Tongue (tissue), 1 donor: ENCODE measurements at regions not wholly inside any gene's neighbourhood (a gene's known extent, or its start where the extent isn't known, plus 50 kb on each side); places are given as distances from the start of the nearest gene placed in this dataset.

ENCODE experiments used
- DNase-seq: peaks from one replicate; pipeline ENCODE4 v3.0.0-alpha.2; 2015

GRCh38 chr11:70705930-70706329 lies 307.6 kb downstream of the CTTN start:
- no peak for DNase-seq

DNA sequence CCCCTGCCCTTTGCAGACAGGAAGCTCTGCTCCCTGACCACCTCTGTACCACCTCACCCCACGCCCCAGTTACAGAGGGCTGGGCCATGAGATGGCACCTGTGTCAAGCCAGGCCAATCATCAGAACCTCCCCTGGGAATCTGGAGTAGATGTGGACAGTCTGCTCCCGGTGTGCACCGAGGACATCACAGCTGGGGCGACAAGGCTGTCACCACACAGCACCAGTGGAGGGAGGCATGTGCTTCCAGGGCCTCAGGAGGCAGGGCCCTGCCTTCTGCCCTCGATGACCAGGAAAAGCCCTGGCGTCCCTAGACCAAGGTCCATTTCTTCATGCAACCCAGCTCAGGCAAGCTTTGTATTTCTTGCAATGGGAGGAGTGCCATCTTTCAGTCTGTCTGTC lies 309.5 kb downstream of the CTTN start:
- no peak for DNase-seq

- DNase-seq: no peak
Measured at GRCh38 chr11:70709596-70709995, 311.3 kb downstream of the CTTN start.

DNA sequence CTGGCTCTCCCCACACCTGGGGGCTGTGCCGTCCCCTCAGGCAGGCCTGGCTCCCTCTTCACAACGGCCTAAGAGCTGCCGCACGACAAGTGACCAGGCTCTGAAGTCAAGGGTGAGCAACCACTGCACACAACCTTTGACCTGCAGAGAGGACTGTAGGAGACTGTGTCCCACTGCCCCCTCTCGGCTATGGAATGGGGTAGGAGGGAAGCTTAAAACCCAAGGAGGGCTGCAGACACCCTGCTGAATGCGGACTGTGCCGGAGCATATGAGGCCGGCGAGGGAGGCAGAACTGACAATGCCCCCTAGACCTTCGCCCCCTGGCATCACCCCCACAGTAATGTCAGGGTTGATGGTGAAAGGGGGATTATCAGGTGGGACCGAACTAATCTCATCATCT lies 311.9 kb downstream of the CTTN start:
- no peak for DNase-seq

- no peak for DNase-seq
Measured at GRCh38 chr11:70710601-70711000, 312.3 kb downstream of the CTTN start.

DNA sequence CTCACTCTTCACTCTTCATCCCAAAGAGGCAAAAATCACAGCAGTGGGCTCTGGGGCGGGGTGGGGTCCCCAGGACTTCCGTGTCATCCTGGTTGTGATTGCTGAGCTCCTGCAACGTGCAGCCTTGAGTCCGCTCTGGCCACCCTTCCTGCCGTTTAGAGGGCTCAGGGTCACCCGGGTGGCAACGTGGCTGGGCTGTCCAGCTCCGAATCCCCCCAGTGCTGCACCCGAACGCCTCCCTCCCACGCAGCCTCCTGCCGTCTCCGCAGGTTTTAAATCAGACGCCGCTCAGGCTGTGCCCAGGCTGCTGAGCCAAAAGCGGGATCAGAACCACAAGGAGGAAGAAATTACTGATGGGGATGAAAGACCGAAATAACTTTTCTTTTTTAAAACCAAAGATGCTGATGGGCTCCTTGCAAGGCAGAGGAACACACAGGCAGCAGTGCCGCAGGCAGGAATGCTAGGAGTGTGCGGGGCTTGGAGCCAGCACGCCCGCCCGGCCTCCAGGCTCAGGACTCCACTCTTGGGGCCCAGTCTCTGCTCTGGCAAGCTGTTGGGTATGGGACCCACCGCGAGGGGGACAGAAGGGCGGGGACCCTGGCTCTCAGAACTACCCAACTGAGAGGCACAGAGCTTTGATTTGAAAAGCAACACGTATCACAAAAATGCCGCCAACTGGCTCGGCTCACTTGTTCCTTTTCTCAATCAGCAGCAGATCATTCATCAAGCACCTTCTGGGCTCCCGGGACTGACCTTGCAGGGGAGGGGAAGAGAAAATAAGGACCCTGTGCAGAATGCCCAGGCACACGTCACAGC lies 313.0 kb downstream of the CTTN start:
- DNase-seq: peak; percentile 54

DNA sequence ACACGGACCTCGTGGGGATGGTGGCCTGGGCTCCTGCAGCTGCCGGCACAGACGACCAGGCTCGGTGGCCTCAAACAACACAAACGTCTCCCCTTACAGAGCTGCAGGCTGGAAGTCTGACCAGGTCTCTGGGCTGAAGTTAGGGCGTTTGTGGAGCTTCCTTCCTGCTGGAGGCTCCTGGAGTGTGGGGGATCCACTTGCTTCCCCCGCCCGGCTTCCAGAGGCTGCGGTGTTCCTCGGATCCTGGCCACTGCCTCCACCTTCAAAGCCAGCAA lies 313.5 kb downstream of the CTTN start:
- no peak for DNase-seq

GRCh38 chr11:70712471-70712870 lies 314.1 kb downstream of the CTTN start:
- peak; percentile 48 for DNase-seq

DNA sequence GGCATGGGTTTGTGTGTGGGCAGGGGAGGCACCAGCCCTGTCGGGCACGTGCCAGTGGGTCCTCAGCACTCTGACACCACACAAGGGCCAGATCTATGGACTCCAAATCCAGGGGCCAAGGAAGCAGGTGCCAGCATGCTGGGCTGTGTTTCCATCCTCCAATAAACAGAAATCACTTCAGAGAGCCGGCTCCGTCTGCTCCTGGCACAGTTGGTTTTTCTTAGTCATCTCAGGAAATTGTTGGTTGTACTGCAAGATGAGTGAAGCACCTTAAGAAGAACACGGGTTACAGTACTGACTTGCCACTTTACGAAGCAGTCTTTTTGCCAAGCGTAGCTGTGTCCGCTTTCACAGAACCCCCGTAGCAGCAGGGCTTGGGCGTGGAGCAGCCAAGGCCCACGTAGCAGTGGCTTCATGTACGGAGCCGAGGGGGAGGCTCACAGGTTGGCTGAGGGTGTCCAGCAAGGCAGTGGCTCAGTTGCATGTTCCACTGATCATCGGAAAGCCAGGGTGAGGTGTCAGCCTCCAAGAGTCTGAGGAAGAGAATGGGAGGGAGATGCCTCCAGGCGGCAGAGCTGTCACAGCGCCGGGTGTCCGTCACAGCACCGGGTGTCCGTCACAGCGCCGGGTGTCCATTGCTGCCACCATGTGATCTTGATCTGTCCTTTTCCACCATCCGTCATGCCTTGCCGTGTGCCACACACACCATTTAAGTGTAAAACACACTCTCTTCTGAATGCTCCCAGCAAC lies 314.9 kb downstream of the CTTN start:
- DNase-seq: no peak

DNA sequence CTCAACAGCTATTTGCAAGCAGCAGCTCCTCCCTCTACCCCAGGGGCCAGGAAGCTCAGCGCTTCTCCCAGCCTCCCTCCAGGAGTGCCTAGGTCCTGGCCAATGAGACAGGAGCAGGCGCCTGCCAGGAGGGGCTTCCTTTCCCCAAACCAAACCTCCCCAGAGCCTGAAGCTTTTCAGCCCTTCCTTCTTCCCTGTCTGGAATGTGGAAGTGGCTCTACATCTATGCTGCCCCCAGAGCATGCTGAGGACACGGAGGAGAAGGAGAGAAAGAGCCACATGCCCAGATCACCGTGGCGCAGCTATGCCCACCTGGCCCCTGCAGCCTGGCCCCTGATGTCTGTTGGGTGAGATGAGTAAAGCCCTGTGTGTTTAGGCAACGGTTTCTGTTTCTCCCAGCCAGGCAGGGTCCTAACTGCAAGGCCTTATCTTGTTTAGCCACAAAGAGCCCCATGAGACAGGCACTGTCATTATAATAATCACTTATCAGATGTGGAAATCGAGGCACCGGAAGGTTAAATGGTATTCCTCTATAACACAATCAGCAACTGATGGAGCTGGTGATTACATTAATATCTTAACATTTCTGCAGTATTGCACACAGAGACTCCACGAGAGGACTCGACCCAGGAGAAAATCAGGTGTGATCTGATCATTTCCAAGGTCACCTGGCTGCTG lies 315.8 kb downstream of the CTTN start:
- DNase-seq: no peak

DNA sequence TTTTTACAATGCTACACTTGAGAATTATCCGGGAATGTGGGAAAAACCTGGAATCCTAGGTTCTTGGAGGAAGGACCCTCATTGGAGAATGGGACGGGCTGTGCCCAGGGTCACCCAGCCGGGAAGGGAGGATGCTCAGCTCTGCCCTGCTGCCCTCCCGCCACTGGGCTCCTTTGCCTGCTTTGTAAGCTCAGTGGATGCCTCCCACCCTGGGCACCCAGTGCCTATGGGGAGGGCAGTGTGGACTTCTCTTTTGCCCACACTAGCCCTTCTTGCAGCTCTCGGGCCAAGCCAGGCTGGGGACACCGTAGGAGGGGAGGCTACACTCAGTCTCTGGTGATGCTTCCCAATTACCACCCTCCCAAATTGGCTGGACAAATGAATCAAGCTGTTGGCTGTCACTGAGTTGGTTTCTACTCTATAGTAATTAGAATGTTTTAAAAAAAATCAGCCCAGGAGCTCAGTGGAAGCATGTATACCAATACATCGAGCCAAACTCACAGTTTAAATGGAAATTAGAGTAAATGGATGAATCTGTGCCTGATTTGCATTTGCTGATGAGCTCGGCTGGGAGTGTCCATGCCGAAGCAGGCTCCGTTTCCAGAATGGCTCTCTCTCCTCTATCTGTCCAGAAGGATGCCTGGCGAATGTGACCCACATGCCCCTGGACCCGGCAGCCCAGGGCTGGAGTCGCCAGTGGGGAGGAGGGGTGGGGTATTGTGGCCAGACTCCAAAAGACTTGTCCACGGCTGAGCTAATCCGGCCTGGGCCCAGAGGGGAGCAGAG lies 317.0 kb downstream of the CTTN start:
- DNase-seq: no peak

GRCh38 chr11:70716216-70716615 lies 317.9 kb downstream of the CTTN start:
- DNase-seq: peak; percentile 76

DNA sequence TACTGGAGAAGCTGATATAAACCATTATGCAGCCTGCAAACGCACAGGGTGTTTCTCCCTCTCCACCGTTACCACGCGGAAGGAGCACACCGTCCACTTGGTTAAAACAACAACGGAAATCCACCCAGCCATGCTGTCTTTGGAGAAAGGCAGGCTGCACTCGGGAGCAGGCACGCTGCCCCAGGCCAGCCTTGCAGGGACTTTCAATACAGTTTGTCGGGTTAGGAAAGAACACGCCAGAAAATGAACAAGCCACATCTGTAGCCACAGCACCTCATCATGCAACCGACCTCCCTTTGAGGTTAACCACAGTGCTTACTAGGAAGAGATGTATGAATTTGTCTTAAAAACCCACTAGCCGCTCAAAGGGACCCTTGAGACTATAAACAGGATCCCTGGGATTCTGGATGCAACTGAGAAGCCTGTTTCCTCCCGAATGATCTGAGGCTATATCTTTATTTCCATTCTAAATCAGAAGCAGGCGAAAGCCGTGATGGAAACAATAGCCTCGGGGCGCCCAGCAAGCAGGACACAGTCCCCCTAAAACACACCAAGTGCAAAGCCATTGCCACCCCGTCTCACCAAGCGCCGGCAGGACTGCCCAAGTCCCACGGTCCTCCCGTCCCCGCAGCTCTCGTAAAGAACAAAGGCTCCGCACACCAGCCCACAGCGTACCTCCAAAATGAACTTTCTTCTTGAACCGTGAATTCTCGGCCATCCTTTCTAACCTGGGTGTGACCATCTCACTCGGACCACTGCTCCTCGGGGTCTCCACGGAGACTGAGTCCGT lies 318.9 kb downstream of the CTTN start:
- no peak for DNase-seq

DNA sequence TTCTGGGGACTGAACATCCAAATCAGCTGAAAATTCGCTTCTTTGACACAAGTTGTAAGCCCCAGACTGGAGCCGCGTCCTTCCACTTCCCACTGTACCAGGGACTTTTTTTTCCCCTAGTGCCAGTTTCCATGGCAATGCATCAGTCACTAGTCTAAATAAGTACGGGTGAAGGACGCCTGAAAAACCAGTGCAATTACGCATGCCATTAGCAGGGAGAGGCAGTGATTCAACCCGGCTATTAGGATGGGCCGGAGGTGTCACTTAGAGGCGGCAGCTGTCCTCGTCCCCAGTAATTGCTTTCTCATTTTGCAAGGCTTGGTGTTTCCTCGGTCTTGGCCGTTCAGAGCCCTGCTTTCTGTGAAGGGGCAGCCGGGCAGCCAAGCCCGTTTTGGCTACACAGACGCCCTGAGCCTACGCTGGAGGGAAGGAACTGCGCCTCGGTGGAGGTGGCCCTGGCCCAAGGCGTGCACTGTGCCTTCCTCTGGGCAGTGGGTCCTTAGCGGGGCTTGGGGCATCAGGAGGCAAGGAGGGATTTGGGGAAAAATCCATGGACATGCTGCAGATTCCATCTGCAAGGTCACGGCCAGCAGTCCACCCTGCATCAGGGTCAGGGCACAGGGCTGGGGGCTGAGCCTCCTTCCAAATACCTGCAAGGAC lies 319.7 kb downstream of the CTTN start:
- no peak for DNase-seq

DNA sequence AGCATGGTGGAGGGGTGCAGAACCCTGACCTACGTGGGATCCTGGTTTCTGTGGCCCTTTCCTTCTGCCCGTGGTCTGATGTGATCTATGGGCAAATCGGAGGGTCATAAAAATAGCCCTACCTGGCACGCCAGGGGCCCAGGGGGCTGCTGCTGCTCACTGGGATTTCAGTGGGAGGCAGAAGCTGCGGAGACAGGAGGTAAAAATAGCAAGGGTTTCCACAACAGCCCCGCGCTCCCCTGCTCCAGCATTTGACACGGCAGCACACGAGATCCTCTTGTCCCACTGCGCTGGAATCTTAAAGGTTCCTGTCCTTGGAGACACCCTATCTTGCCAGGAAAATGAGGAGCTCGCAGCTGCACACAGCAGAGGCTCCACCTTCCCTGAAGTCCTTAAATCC lies 321.2 kb downstream of the CTTN start:
- DNase-seq: no peak

- DNase-seq: no peak
Measured at GRCh38 chr11:70720281-70720680, 322.0 kb downstream of the CTTN start.

DNA sequence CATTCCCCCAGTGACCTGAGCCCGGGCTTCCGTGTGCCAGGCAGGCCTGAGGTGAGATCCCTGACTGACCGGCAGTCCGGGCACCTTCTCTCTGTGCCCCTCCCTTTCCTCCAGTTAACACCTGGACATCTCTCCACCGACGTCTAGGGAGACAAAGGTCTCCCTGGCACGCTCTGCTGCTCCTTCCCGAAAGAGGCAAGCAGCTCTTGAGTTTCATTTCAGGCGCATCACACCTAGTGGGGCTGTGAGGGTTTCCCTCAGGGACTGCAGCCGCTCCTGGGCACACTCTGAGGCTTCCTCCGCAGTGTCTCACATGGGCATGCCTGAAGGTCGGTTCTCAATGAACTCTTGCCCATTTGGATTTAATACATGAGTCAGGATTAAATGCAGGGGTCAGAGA lies 322.7 kb downstream of the CTTN start:
- DNase-seq: no peak

DNA sequence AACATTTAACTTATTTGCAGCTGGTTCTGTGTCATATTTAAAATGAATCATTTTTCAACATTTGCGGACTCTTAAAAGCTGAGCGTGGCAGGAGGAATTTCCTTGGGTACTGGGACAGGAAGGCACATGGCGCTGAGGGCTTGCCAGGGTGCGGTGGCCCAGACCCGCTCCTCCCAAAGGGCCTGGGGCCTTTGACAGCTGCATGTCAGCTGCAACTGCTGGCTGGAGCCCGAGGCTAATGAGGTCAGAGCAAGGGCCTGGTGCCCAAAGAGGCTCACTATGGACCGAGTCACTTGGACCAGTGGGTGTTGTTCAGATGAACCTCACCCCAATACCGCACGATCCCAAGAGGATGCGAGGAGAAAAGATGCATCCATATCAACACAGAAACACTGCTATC lies 326.9 kb downstream of the CTTN start:
- no peak for DNase-seq

GRCh38 chr11:70725739-70726138 lies 327.4 kb downstream of the CTTN start:
- peak; percentile 45 for DNase-seq

DNA sequence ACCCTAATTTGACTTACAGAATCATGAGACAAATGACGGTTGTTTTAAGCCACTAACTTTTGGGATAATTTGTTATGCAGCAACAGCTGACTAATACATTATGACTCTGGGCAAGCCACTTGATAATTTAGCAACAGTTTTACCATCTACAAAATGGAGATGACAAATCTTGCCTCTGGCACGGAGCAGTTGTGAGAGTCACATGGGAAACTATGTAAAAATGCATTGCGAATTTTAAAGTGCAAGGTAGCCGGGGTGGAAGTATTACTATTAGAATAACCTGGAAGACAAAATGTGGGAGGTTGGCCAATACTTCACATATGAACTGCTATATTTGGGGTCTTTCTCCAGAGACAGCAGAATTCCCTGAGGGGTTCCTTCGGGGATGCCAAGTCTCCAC lies 328.7 kb downstream of the CTTN start:
- DNase-seq: no peak

- DNase-seq: peak; percentile 43
Measured at GRCh38 chr11:70727899-70728620, 329.7 kb downstream of the CTTN start.
